Upper lobe of left lung (tissue), 4 donors: ENCODE measurements at regions not wholly inside any gene's neighbourhood (a gene's known extent, or its start where the extent isn't known, plus 50 kb on each side); places are given as distances from the start of the nearest gene placed in this dataset.

Experiments used
- CTCF ChIP-seq, 6 experiments: fragments of 450-650 bp in 4 of 6; fragments of 200-600 bp in 2 of 6; sonication (generic) in 2 of 6; IDR thresholded peaks; one replicate each; pipeline ENCODE4 v1.5.1; 2016 to 2019; ENCODE audit warnings: antibody characterized with exemption in 6 of 6
- POLR2A ChIP-seq, 4 donors: fragments of 450-650 bp; IDR thresholded peaks; one replicate each; pipeline ENCODE4 v1.5.1; 2016 to 2017; ENCODE audit warnings: antibody characterized with exemption in 4 of 4, mild to moderate bottlenecking in 2 of 4
- POLR2AphosphoS5 ChIP-seq, 2 donors: sonication (generic); formaldehyde crosslinking; IDR thresholded peaks; one replicate each; pipeline ENCODE4 v1.5.1; 2017; ENCODE audit warnings: antibody characterized with exemption in 2 of 2

DNA sequence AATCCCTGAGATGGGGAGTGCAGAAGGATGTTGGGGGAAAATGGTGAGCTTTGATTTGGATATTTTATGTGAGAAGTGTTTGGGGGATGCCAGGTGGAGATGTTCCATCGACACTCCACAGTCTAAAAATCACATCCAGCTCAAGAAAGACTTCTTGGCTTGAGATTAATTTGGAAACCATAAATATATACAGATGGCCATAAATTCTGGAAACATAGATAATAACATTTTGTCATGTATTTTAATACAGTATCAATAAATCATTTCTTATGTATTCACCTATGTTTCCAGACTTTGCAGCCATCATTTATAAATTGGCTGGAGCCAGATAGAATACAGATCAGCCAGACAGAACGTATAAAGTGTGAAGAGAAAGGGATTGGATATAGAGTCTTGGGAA lies 245.5 kb upstream of the DDHD1 start:
- TF ChIP-seq CTCF (IDR thresholded peaks at IDR 0.05): no peak
- TF ChIP-seq POLR2A (IDR thresholded peaks at IDR 0.05): no peak
- no peak for TF ChIP-seq POLR2AphosphoS5 (IDR thresholded peaks at IDR 0.05)
